Breast epithelium (tissue), 3 donors: ENCODE measurements at regions not wholly inside any gene's neighbourhood (a gene's known extent, or its start where the extent isn't known, plus 50 kb on each side); places are given as distances from the start of the nearest gene placed in this dataset.
"Not testable (repeated sequence)": the region's sequence is repeated elsewhere in the genome, so short reads cannot be mapped to it uniquely, and the experiment has no call there.

Experiments
- POLR2AphosphoS5 ChIP-seq, 3 donors: sonication (generic); formaldehyde crosslinking; IDR thresholded peaks; one replicate each; pipeline ENCODE4 v1.6.1; 2017; ENCODE audit warnings: antibody characterized with exemption in 3 of 3
- TF ChIP-seq, protein P1 (sequence below), 3 donors: fragments of 450-650 bp; IDR thresholded peaks; one replicate each; pipeline ENCODE4 v1.5.1; 2016 to 2017; ENCODE audit warnings: antibody characterized with exemption in 3 of 3, mild to moderate bottlenecking in 3 of 3, moderate library complexity in 3 of 3

DNA sequence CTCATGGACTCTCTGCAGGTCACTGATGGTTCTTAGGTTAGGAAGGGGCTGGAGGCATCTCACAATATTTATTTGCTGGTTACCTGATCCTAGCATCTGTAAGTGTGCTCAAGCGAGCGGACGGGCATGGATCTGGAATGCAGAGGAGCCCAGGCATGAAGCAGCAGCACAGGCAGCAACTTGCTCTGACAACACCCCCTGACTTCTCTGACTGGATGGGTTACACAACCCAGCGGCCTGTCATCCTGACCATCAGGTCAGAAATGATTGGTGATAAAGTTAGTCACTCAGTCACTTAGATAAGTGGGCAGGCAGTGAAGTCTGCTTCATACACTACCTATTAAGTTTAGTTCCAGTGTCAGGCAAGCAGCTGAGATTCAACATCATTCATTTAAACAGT, 75.9 kb upstream of the IGFBPL1 start:
- TF ChIP-seq, protein P1, sequence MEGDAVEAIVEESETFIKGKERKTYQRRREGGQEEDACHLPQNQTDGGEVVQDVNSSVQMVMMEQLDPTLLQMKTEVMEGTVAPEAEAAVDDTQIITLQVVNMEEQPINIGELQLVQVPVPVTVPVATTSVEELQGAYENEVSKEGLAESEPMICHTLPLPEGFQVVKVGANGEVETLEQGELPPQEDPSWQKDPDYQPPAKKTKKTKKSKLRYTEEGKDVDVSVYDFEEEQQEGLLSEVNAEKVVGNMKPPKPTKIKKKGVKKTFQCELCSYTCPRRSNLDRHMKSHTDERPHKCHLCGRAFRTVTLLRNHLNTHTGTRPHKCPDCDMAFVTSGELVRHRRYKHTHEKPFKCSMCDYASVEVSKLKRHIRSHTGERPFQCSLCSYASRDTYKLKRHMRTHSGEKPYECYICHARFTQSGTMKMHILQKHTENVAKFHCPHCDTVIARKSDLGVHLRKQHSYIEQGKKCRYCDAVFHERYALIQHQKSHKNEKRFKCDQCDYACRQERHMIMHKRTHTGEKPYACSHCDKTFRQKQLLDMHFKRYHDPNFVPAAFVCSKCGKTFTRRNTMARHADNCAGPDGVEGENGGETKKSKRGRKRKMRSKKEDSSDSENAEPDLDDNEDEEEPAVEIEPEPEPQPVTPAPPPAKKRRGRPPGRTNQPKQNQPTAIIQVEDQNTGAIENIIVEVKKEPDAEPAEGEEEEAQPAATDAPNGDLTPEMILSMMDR (IDR thresholded peaks at IDR 0.05): not testable (repeated sequence)
- not testable (repeated sequence) for TF ChIP-seq POLR2AphosphoS5 (IDR thresholded peaks at IDR 0.05)
